LNCAP (cell line): ENCODE measurements at regions not wholly inside any gene's neighbourhood (a gene's known extent, or its start where the extent isn't known, plus 50 kb on each side); places are given as distances from the start of the nearest gene placed in this dataset.

Experiments
- TF ChIP-seq, protein P1 (sequence below): fragments of 450-650 bp; IDR thresholded peaks from 2 replicates; pipeline ENCODE4 v1.5.1; 2017; ENCODE audit warnings: mild to moderate bottlenecking

DNA sequence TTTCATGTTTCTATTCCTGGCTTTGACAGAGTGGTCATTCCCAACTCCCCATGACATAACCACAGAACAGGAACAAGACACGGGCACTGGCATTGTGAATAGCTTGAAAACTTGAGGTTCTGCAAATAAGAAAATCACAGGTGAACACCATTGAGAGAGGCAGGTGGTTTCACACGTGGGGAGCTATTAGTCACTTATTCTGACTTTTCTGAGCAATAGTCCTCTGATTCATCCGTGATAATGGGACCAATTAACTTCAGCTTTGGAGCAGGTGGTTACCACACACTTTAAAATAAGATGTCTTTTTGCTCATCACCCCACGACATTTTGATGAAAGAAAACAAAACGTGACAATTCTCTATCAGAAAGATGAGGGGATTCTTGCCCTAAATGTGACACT is 224.7 kb downstream of the KLF13 start:
- TF ChIP-seq, protein P1, sequence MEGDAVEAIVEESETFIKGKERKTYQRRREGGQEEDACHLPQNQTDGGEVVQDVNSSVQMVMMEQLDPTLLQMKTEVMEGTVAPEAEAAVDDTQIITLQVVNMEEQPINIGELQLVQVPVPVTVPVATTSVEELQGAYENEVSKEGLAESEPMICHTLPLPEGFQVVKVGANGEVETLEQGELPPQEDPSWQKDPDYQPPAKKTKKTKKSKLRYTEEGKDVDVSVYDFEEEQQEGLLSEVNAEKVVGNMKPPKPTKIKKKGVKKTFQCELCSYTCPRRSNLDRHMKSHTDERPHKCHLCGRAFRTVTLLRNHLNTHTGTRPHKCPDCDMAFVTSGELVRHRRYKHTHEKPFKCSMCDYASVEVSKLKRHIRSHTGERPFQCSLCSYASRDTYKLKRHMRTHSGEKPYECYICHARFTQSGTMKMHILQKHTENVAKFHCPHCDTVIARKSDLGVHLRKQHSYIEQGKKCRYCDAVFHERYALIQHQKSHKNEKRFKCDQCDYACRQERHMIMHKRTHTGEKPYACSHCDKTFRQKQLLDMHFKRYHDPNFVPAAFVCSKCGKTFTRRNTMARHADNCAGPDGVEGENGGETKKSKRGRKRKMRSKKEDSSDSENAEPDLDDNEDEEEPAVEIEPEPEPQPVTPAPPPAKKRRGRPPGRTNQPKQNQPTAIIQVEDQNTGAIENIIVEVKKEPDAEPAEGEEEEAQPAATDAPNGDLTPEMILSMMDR = no peak

DNA sequence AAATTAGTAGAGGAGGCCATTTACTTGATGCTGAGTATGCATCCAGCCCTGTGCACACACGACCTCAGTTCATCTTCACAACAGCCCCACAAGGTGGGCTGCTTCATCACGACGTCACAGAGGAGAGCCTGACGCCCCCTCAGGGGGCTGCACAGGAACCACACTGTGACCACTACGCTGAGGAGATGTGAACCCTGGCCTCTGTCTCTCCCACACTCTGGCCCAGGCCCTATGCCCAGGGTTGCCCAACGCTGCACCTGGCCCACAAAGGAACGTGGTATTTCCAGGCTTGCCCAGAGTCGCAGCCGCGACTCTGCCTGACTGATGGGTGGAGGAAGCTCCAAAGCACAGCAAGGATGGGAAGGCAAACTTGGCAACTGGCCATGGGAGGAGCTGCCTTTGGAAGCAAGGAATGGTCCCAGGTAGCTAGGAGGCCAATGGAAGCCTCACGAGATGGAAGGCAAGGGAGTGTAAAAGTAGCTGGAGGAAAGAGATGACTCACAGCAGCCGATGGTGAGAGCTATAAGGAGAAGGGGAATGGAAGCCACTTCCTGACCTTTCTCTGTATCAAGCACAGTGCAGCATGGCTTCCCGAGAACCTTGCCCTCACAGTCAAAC is 226.0 kb downstream of the KLF13 start:
- TF ChIP-seq, protein P1 = no peak

DNA sequence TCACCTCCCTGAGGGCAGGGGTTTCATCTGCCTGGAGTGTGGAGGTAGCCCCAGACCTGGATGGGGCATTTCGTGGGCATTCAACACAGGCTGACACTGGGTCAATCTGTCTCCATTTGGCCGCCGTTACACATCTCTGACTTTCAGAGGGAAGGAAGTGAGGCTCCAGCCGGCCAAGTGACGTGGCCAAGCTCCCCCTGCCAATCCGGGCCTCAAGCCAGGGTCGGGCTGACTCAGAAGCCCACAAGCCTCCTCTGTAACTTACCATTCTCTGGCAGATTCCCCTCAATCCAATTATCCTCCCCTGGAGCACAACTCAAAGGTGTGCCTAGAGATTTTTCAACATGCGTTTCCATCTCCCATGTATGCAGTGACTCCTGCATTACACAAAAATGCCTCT is 227.6 kb downstream of the KLF13 start:
- TF ChIP-seq, protein P1 = no peak

DNA sequence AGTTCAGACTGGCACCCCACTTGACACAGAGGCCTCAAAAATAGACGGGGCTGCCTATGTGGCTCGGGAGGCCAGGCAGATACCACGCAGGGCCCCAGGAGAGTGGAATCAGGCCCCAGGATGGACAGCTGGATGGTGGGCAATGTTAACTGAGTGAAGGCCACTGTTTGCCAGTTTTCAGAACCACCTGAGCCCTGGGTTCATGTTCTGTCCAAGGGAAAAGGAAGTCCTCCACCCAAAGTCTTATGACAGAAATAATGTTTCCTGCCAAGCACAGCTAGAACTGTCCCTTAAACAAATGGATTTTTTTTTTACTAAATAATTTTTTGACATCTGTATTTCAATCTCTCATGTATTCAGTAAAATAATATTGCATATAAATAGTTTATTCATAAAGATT is 228.4 kb downstream of the KLF13 start:
- TF ChIP-seq, protein P1 = no peak

DNA sequence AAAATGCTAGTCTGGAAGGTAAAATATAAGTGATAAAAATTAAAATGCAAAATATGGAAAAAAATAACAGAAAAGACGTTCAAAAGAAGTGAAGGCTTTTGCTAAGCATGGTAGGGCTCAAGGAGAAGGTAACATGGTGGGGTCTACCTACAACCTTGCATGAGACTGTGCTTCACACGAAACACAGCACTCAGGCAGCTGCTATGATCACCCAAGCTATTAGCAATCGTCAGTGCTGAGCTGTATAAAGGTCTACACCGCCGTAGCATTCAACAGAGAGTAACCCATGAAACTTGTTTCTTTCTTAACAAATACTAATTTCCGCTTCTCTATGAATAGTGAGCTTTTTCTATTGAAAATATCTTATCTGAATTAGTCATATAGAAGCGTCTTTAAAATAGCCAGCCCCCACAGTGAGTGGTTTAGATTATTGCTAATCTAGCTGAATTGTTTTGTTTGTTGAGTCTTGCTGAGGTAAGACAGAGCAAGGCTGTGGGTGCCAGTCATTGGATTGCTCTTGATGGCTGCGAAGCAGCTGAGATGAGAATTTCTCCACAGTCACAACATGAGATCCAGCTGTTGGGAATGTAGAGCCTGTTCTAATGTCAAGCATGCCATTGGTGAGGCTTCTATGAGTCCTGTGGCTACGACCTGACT is 230.0 kb downstream of the KLF13 start:
- TF ChIP-seq, protein P1 = no peak

- TF ChIP-seq, protein P1 = no peak
Observed at GRCh38 chr15:31557899-31558298, 231.3 kb downstream of the KLF13 start.

DNA sequence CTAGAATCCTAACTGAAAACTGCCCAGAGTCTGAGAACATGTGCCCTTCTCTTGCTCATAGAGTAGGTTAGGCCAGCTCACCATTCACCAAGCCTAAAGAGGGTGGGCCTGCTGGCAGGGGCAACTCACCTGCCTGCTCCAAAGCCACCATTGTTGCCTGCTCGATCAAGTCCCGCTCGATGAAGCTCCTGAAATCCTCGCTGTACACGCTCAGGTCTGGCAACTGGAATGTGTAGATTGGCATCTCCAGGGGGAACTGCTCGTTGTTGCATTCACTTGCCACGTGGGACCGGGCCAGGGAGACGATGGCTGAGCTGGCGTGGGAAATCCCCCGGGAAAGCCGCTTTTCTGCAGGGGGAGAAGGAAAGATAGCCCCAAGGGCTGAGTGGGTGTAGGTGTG is 232.2 kb downstream of the KLF13 start:
- TF ChIP-seq, protein P1 = no peak
